H9 (cell line): ENCODE measurements at regions not wholly inside any gene's neighbourhood (a gene's known extent, or its start where the extent isn't known, plus 50 kb on each side); places are given as distances from the start of the nearest gene placed in this dataset.

Experiments used
- DNase-seq: peaks from one replicate; pipeline ENCODE4 v3.0.0-alpha.2; 2017
- H2AFZ ChIP-seq: one replicate; pipeline ENCODE4 v1.6.1; 2013; ENCODE audit warnings: mild to moderate bottlenecking, low read length, control low read depth, moderate library complexity
- H2AK5ac ChIP-seq: 2 replicates; pipeline ENCODE4 v1.6.1; 2013; ENCODE audit warnings: low read length, control low read depth, mixed read lengths; ENCODE audit not compliant: insufficient read length
- H2BK120ac ChIP-seq: one replicate; pipeline ENCODE4 v1.6.1; 2013; ENCODE audit warnings: low read depth, mild to moderate bottlenecking, low read length, control low read depth, inconsistent platforms; ENCODE audit not compliant: poor library complexity, severe bottlenecking
- H2BK12ac ChIP-seq: 2 replicates; pipeline ENCODE4 v1.6.1; 2013; ENCODE audit warnings: low read length, control low read depth, mixed read lengths, low read depth; ENCODE audit not compliant: insufficient read length
- H2BK15ac ChIP-seq: 2 replicates; pipeline ENCODE4 v1.6.1; 2013; ENCODE audit warnings: low read depth, low read length, control low read depth
- H2BK20ac ChIP-seq: one replicate; pipeline ENCODE4 v1.6.1; 2013; ENCODE audit warnings: low read depth, mild to moderate bottlenecking, low read length, control low read depth, inconsistent platforms; ENCODE audit not compliant: poor library complexity, severe bottlenecking
- H2BK5ac ChIP-seq: 2 replicates; pipeline ENCODE4 v1.6.1; 2013; ENCODE audit warnings: low read length, control low read depth, mixed read lengths; ENCODE audit not compliant: insufficient read length
- H3K14ac ChIP-seq: 2 replicates; pipeline ENCODE4 v1.6.1; 2013; ENCODE audit warnings: low read length, control low read depth; ENCODE audit not compliant: insufficient read depth
- H3K18ac ChIP-seq: 2 replicates; pipeline ENCODE4 v1.6.1; 2013; ENCODE audit warnings: low read depth, mild to moderate bottlenecking, mixed read lengths, low read length, control low read depth; ENCODE audit not compliant: insufficient read length
- H3K23ac ChIP-seq: 2 replicates; pipeline ENCODE4 v1.6.1; 2013; ENCODE audit warnings: low read length, control low read depth, mixed read lengths, low read depth; ENCODE audit not compliant: insufficient read length
- H3K23me2 ChIP-seq: 2 replicates; pipeline ENCODE4 v1.6.1; 2013; ENCODE audit warnings: low read depth, mild to moderate bottlenecking, mixed read lengths, low read length, control low read depth; ENCODE audit not compliant: insufficient read length, poor library complexity, severe bottlenecking
- H3K27ac ChIP-seq: 2 replicates; pipeline ENCODE4 v1.5.1; 2013; ENCODE audit warnings: low read length, control low read depth, mixed read lengths, low read depth; ENCODE audit not compliant: insufficient read length
- H3K27me3 ChIP-seq: 2 replicates; pipeline ENCODE4 v1.6.1; 2013; ENCODE audit warnings: low read length, control low read depth, inconsistent platforms; ENCODE audit not compliant: insufficient read depth
- H3K4ac ChIP-seq: 2 replicates; pipeline ENCODE4 v1.6.1; 2013; ENCODE audit warnings: low read depth, mild to moderate bottlenecking, control low read depth, inconsistent platforms, low read length, moderate library complexity
- H3K4me1 ChIP-seq: 2 replicates; pipeline ENCODE4 v1.6.1; 2013; ENCODE audit warnings: low read length, control low read depth, inconsistent platforms; ENCODE audit not compliant: insufficient read depth
- H3K4me2 ChIP-seq: 2 replicates; pipeline ENCODE4 v1.6.1; 2013; ENCODE audit warnings: low read length, control low read depth, mixed read lengths; ENCODE audit not compliant: insufficient read length, insufficient read depth
- H3K56ac ChIP-seq: 2 replicates; pipeline ENCODE4 v1.6.1; 2013; ENCODE audit warnings: low read depth, mild to moderate bottlenecking, mixed read lengths, low read length, control low read depth; ENCODE audit not compliant: insufficient read length
- H3K79me1 ChIP-seq: 2 replicates; pipeline ENCODE4 v1.6.1; 2013; ENCODE audit warnings: low read depth, mild to moderate bottlenecking, moderate library complexity, low read length, control low read depth, inconsistent platforms; ENCODE audit not compliant: insufficient read depth, poor library complexity, severe bottlenecking
- H3K79me2 ChIP-seq: 2 replicates; pipeline ENCODE4 v1.6.1; 2013; ENCODE audit warnings: low read length, control low read depth, inconsistent platforms; ENCODE audit not compliant: insufficient read depth
- H3K9ac ChIP-seq: 2 replicates; pipeline ENCODE4 v1.6.1; 2013; ENCODE audit warnings: low read length, control low read depth, mixed read lengths; ENCODE audit not compliant: insufficient read length; ENCODE audit errors: extremely low read depth
- H3K9me3 ChIP-seq: one replicate; pipeline ENCODE4 v1.6.1; 2013; ENCODE audit warnings: low read depth, low read length, inconsistent platforms; ENCODE audit not compliant: control insufficient read depth
- H3T11ph ChIP-seq: one replicate; pipeline ENCODE4 v1.6.1; 2013; ENCODE audit warnings: mild to moderate bottlenecking, low read length, control low read depth, inconsistent platforms
- H4K20me1 ChIP-seq: one replicate; pipeline ENCODE4 v1.6.1; 2013; ENCODE audit not compliant: control insufficient read depth, insufficient read length, insufficient read depth
- H4K5ac ChIP-seq: 2 replicates; pipeline ENCODE4 v1.6.1; 2013; ENCODE audit warnings: low read depth, mild to moderate bottlenecking, mixed read lengths, low read length, control low read depth; ENCODE audit not compliant: insufficient read length
- H4K8ac ChIP-seq: replicated peaks from 2 replicates; pipeline ENCODE4 v1.6.1; 2013; ENCODE audit warnings: low read length, control low read depth, mixed read lengths, low read depth; ENCODE audit not compliant: insufficient read length
- H4K91ac ChIP-seq: 2 replicates; pipeline ENCODE4 v1.6.1; 2013; ENCODE audit warnings: low read depth, mild to moderate bottlenecking, moderate library complexity, mixed read lengths, low read length, control low read depth; ENCODE audit not compliant: insufficient read length
- H3K27ac Mint-ChIP-seq, 3 experiments: 2 replicates in 2 of 3; 3 replicates in 1 of 3; pipeline ENCODE4 v1.8.0; 2020 to 2021; ENCODE audit warnings: mixed read lengths in 3 of 3, mild to moderate bottlenecking in 1 of 3, moderate library complexity in 1 of 3
- H3K27me3 Mint-ChIP-seq: 2 replicates; pipeline ENCODE4 v1.8.0; 2021; ENCODE audit warnings: low read depth, mild to moderate bottlenecking, moderate library complexity, mixed read lengths
- H3K36me3 Mint-ChIP-seq, 3 experiments: 2 replicates in 2 of 3; 3 replicates in 1 of 3; pipeline ENCODE4 v1.8.0; 2020 to 2021; ENCODE audit warnings: low read depth in 3 of 3, mixed read lengths in 3 of 3; ENCODE audit not compliant: insufficient read depth in 1 of 3
- H3K4me1 Mint-ChIP-seq, 2 experiments: 2 replicates each; pipeline ENCODE4 v1.8.0; 2020; ENCODE audit warnings: mixed read lengths in 2 of 2
- H3K4me3 Mint-ChIP-seq, 2 experiments: 2 replicates in 1 of 2; 3 replicates in 1 of 2; pipeline ENCODE4 v1.8.0; 2020 to 2021; ENCODE audit warnings: mild to moderate bottlenecking in 2 of 2, mixed read lengths in 2 of 2, moderate library complexity in 1 of 2
- H3K9me3 Mint-ChIP-seq, 2 experiments: 2 replicates in 1 of 2; 3 replicates in 1 of 2; pipeline ENCODE4 v1.8.0; 2020; ENCODE audit warnings: mild to moderate bottlenecking in 2 of 2, mixed read lengths in 2 of 2, moderate library complexity in 1 of 2
- WGBS: extraction: QIAGEN DNeasy Blood & Tissue Kit; methylation state at CpG from one replicate; pipeline ENCODE4 v1.1.7; 2013; ENCODE audit warnings: missing lambda C conversion rate, low lambda C conversion rate, mixed read lengths; ENCODE audit not compliant: insufficient read length; ENCODE audit errors: extremely low coverage; 5-methylcytosine and 5-hydroxymethylcytosine counted together
- TF ChIP-seq, protein P1 (sequence below): fragments of 200-600 bp; sonication (generic); conservative IDR thresholded peaks from 3 replicates; pipeline ENCODE4 v1.8.0; 2021; ENCODE audit warnings: antibody characterized with exemption, mild to moderate bottlenecking

DNA sequence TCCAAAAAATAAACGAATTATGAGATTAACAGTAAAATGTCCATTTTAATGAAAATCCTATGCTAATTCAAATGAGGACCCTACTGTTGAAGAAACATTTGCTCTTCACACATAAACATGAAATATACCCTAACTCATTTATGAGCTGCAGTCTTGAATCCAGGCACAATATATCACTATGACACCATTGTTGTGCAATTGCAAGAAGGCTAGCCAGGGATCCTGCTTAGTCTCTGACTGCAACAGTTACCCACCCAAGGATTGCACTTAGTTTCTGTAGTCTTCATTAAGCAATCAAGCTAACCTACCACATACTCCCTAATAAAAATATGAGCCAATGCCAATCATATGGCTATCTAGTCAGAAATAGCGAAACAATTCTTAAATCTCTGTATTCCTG is 981.0 kb upstream of the FAT3 start:
- Histone ChIP-seq H3K23ac (no peak overlapping the region), H4K91ac (no peak overlapping the region), H2AFZ (no peak overlapping the region), H2BK12ac (no peak overlapping the region), H3K27me3 (no peaks in the 10 kb centered on the region), H4K5ac (no peak overlapping the region), H3K27ac (no peak overlapping the region), H2BK20ac (no peak overlapping the region), H3K18ac (no peak overlapping the region), H4K8ac (no peak overlapping the region), H3K79me1 (no peaks in the 10 kb centered on the region), H2BK120ac (no peak overlapping the region), H3K23me2 (no peaks in the 10 kb centered on the region), H3K56ac (no peak overlapping the region), H3K9ac (no peak overlapping the region), H3K4me2 (no peak overlapping the region), H3K79me2 (no peaks in the 10 kb centered on the region), H2AK5ac (no peak overlapping the region), H2BK5ac (no peak overlapping the region), H4K20me1 (no peaks in the 10 kb centered on the region), H3K14ac (no peak overlapping the region), H3K4ac (no peak overlapping the region), H3K9me3 (no peaks in the 10 kb centered on the region), H3T11ph (no peak overlapping the region), H3K4me1 (0 out of 2 replicates have a peak, but pooled peaks cover 4% of the 10 kb centered on the region), H2BK15ac (no peak overlapping the region)
- no peaks in the 10 kb centered on the region for H3K27me3 Mint-ChIP-seq
- no CpG with 5 or more reads among the region's 2 CpGs for WGBS
- peaks cover 14% of the 10 kb centered on the region in 2 experiments for H3K4me1 Mint-ChIP-seq
- DNase-seq: no peak
- TF ChIP-seq, protein P1, sequence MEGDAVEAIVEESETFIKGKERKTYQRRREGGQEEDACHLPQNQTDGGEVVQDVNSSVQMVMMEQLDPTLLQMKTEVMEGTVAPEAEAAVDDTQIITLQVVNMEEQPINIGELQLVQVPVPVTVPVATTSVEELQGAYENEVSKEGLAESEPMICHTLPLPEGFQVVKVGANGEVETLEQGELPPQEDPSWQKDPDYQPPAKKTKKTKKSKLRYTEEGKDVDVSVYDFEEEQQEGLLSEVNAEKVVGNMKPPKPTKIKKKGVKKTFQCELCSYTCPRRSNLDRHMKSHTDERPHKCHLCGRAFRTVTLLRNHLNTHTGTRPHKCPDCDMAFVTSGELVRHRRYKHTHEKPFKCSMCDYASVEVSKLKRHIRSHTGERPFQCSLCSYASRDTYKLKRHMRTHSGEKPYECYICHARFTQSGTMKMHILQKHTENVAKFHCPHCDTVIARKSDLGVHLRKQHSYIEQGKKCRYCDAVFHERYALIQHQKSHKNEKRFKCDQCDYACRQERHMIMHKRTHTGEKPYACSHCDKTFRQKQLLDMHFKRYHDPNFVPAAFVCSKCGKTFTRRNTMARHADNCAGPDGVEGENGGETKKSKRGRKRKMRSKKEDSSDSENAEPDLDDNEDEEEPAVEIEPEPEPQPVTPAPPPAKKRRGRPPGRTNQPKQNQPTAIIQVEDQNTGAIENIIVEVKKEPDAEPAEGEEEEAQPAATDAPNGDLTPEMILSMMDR: no peak
- no peaks in the 10 kb centered on the region for H3K36me3 Mint-ChIP-seq
- H3K9me3 Mint-ChIP-seq: no peaks in the 10 kb centered on the region
- no peak overlapping the region for H3K27ac Mint-ChIP-seq
- H3K4me3 Mint-ChIP-seq: no peak overlapping the region
